Osteocyte (in vitro differentiated cells): ENCODE measurements at regions not wholly inside any gene's neighbourhood (a gene's known extent, or its start where the extent isn't known, plus 50 kb on each side); places are given as distances from the start of the nearest gene placed in this dataset.

Experiments
- DNase-seq: peaks from one replicate; pipeline ENCODE4 v3.0.0; 2021; ENCODE audit warnings: mixed read lengths; ENCODE audit not compliant: unreplicated experiment; ENCODE audit errors: extremely low spot score
- H3K27ac Mint-ChIP-seq: one replicate; pipeline ENCODE4 v1.8.0; 2021; ENCODE audit warnings: mild to moderate bottlenecking, mixed read lengths; ENCODE audit not compliant: unreplicated experiment
- H3K27me3 Mint-ChIP-seq: one replicate; pipeline ENCODE4 v1.8.0; 2021; ENCODE audit warnings: mixed read lengths; ENCODE audit not compliant: unreplicated experiment
- H3K36me3 Mint-ChIP-seq: one replicate; pipeline ENCODE4 v1.8.0; 2021; ENCODE audit warnings: mixed read lengths; ENCODE audit not compliant: unreplicated experiment
- H3K4me1 Mint-ChIP-seq: one replicate; pipeline ENCODE4 v1.8.0; 2021; ENCODE audit warnings: mixed read lengths; ENCODE audit not compliant: unreplicated experiment
- H3K4me3 Mint-ChIP-seq: one replicate; pipeline ENCODE4 v1.8.0; 2021; ENCODE audit warnings: mild to moderate bottlenecking, moderate library complexity, mixed read lengths; ENCODE audit not compliant: unreplicated experiment
- H3K9me3 Mint-ChIP-seq: one replicate; pipeline ENCODE4 v1.8.0; 2021; ENCODE audit warnings: mixed read lengths; ENCODE audit not compliant: unreplicated experiment
- TF ChIP-seq, protein P1 (sequence below): fragments of 200-600 bp; sonication (generic); IDR thresholded peaks from 2 replicates; pipeline ENCODE4 v1.5.0; 2021; ENCODE audit warnings: antibody characterized with exemption, mild to moderate bottlenecking, moderate library complexity

DNA sequence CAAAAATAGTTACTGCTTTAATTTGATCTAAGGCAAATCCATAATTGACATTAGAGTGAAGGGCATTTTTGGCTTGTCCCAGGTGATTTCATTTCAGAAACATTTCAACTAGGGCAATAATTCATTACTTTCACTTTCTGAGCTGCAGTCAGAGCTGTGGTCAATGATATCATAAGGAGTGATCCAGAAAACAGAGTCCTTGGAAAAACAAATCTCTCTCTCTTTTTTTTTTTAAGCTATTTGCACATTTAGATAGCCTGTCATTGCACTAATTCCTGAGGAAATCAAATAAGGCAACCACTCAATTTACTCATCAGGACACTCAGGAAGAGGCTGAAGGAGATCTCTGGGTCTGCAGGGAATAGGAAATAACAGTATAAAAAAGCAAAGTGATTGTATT is 269.5 kb upstream of the LRRC3B start:
- Mint-ChIP-seq H3K9me3 (peaks cover 46% of the 10 kb centered on the region), H3K4me1 (no peaks in the 10 kb centered on the region), H3K36me3 (no peaks in the 10 kb centered on the region), H3K27ac (no peak overlapping the region), H3K27me3 (no peaks in the 10 kb centered on the region), H3K4me3 (no peak overlapping the region)
- TF ChIP-seq, protein P1, sequence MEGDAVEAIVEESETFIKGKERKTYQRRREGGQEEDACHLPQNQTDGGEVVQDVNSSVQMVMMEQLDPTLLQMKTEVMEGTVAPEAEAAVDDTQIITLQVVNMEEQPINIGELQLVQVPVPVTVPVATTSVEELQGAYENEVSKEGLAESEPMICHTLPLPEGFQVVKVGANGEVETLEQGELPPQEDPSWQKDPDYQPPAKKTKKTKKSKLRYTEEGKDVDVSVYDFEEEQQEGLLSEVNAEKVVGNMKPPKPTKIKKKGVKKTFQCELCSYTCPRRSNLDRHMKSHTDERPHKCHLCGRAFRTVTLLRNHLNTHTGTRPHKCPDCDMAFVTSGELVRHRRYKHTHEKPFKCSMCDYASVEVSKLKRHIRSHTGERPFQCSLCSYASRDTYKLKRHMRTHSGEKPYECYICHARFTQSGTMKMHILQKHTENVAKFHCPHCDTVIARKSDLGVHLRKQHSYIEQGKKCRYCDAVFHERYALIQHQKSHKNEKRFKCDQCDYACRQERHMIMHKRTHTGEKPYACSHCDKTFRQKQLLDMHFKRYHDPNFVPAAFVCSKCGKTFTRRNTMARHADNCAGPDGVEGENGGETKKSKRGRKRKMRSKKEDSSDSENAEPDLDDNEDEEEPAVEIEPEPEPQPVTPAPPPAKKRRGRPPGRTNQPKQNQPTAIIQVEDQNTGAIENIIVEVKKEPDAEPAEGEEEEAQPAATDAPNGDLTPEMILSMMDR = no peak
- no peak for DNase-seq

DNA sequence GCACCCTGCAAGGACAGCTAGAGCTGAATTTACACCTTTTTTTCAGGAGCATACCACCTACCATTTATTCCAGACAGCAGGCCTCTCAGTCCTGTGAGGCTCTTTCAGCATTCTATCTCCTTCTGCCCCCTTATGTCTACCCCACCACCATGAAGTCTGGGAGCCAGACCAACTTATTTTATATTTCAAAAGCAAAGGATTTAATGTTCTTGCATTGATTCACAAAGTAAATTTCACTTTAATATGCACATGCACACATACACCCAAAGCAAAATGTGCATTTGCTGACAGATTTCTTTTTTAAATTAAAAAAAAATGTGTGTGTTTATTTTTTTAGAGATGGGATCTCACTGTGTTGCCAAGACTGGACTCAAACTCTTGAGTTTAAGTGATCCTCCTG is 264.2 kb upstream of the LRRC3B start:
- H3K4me1 Mint-ChIP-seq = no peaks in the 10 kb centered on the region
- H3K27ac Mint-ChIP-seq = no peak overlapping the region
- TF ChIP-seq, protein P1 = no peak
- H3K36me3 Mint-ChIP-seq = no peaks in the 10 kb centered on the region
- no peaks in the 10 kb centered on the region for H3K27me3 Mint-ChIP-seq
- no peak for DNase-seq
- H3K9me3 Mint-ChIP-seq = peaks cover 23% of the 10 kb centered on the region
- H3K4me3 Mint-ChIP-seq = no peak overlapping the region

DNA sequence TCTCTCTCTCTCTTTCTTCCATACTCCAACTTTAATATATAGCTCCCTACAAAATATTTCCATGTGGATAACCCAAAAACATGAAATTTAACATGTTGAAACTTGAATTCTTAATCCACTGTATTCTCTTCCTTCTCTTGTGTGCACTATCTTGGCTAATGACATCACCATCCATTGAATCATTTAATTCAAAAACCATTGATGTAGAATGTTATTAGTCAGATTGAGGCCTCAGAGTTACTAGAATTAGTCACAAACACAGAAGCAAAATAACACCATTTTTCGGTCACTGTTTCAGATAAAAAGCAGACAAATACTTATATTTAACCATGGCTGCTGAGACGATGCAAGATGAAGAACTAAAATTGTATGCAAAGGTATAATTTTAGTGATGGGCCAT is 256.9 kb upstream of the LRRC3B start:
- peaks cover 33% of the 10 kb centered on the region for H3K9me3 Mint-ChIP-seq
- H3K27ac Mint-ChIP-seq = no peak overlapping the region
- DNase-seq = no peak
- H3K36me3 Mint-ChIP-seq = no peaks in the 10 kb centered on the region
- H3K4me1 Mint-ChIP-seq = no peaks in the 10 kb centered on the region
- H3K4me3 Mint-ChIP-seq = no peak overlapping the region
- TF ChIP-seq, protein P1 = no peak
- H3K27me3 Mint-ChIP-seq = no peaks in the 10 kb centered on the region

DNA sequence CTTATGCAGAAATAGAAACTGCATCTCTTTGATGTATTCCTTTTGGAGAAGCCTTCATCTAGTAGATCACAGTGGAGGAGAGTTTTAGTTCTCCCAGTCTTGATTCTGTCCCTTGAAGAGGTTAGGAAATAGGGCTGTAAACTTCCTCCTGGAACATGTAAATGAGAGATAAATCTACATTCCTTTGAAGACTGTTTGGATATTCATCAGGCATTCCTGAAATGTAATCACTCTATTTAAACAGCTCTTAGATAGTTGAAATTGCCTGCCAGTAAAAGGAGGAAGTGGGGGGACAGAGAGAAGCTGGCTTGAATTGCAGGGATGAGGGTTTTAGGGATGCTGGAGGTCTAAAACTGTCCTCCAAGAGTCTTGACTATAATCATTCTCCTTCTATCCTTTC is 254.3 kb upstream of the LRRC3B start:
- TF ChIP-seq, protein P1 = no peak
- Mint-ChIP-seq H3K4me1 (no peaks in the 10 kb centered on the region), H3K36me3 (no peaks in the 10 kb centered on the region), H3K27ac (no peak overlapping the region), H3K27me3 (no peaks in the 10 kb centered on the region), H3K9me3 (peaks cover 22% of the 10 kb centered on the region), H3K4me3 (no peak overlapping the region)
- no peak for DNase-seq

DNA sequence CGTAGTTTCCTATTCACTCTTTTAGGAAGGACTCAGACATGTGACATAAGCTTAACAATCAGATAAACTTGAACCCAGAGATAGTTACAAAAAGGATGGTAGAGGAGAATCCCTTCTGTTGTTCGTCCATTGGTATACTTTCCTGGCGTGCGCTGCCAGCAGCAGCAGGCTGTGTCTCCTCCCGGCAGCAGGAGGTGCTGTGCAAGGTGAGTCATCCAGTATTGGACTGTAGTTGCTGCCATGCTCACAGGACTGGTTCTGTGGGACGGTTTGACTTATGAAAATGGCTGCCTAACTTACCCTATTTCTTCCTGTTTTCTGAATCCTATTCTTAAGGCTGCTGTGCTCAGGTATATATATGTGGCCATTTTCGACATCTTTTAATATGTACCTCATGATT is 253.4 kb upstream of the LRRC3B start:
- no peaks in the 10 kb centered on the region for H3K36me3 Mint-ChIP-seq
- H3K27ac Mint-ChIP-seq = no peak overlapping the region
- H3K27me3 Mint-ChIP-seq = no peaks in the 10 kb centered on the region
- H3K4me3 Mint-ChIP-seq = no peak overlapping the region
- DNase-seq = no peak
- TF ChIP-seq, protein P1 = no peak
- H3K9me3 Mint-ChIP-seq = peaks cover 18% of the 10 kb centered on the region
- no peaks in the 10 kb centered on the region for H3K4me1 Mint-ChIP-seq
